RWPE2 (cell line): ENCODE measurements at regions not wholly inside any gene's neighbourhood (a gene's known extent, or its start where the extent isn't known, plus 50 kb on each side); places are given as distances from the start of the nearest gene placed in this dataset.

Experiments used
- ATAC-seq: fragments of 200-7000 bp; cut with Tn5 transposase; 3 replicates; pipeline ENCODE4 v1.9.1; 2021; ENCODE audit warnings: low read depth
- DNase-seq: peaks from one replicate; pipeline ENCODE4 v3.0.0-alpha.2; 2020; ENCODE audit warnings: low spot score
- H3K27ac ChIP-seq: fragments of 450-650 bp; 2 replicates; pipeline ENCODE4 v1.5.1; 2017; ENCODE audit warnings: mild to moderate bottlenecking; ENCODE audit not compliant: poor library complexity, severe bottlenecking
- H3K27me3 ChIP-seq: fragments of 250-450 bp; sonication (Bioruptor Pico); 2 replicates; pipeline ENCODE4 v1.5.1; 2021; ENCODE audit warnings: mild to moderate bottlenecking, moderate library complexity; ENCODE audit not compliant: insufficient read depth, poor library complexity, severe bottlenecking
- H3K36me3 ChIP-seq: fragments of 250-450 bp; sonication (Bioruptor Pico); 2 replicates; pipeline ENCODE4 v1.5.1; 2020; ENCODE audit warnings: low read depth, mild to moderate bottlenecking, moderate library complexity
- H3K4me1 ChIP-seq: fragments of 250-450 bp; sonication (Bioruptor Pico); 2 replicates; pipeline ENCODE4 v1.5.1; 2021; ENCODE audit warnings: mild to moderate bottlenecking, moderate library complexity; ENCODE audit not compliant: insufficient read depth, poor library complexity, severe bottlenecking
- H3K4me3 ChIP-seq: fragments of 250-450 bp; sonication (Bioruptor Pico); 2 replicates; pipeline ENCODE4 v1.5.1; 2021; ENCODE audit warnings: mild to moderate bottlenecking, moderate library complexity; ENCODE audit not compliant: severe bottlenecking
- H3K9me3 ChIP-seq: fragments of 250-450 bp; sonication (Bioruptor Pico); 2 replicates; pipeline ENCODE4 v1.5.1; 2021; ENCODE audit warnings: mild to moderate bottlenecking, moderate library complexity; ENCODE audit not compliant: severe bottlenecking
- TF ChIP-seq, protein P1 (sequence below): fragments of 450-650 bp; IDR thresholded peaks from one replicate; pipeline ENCODE4 v1.5.1; 2017; ENCODE audit warnings: mild to moderate bottlenecking, moderate library complexity; ENCODE audit not compliant: poor library complexity, severe bottlenecking

DNA sequence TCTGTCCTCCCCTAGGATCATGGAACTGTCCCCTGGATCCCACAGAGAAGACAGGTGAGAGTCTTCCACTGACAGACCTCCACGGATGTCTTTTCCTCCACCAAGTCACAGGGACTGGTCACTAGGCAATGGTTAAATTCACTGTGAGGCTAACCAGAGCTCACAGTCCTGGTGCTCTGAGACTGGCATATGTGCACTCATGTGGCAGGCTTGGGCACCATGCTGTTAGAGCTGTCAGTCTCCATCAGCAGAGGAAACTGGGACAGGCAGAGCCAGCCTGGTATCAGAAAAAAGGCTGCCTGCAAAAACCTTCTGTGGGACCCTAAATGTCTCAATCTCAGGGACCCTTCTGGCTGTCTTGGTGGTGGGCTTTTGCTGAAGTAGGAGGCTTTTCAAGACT lies 318.9 kb upstream of the TSPY4 start:
- Histone ChIP-seq H3K4me3 (no peak overlapping the region), H3K27me3 (no peaks in the 10 kb centered on the region), H3K27ac (no peak overlapping the region), H3K9me3 (no peaks in the 10 kb centered on the region), H3K4me1 (no peaks in the 10 kb centered on the region), H3K36me3 (no peaks in the 10 kb centered on the region)
- no peak for DNase-seq
- ATAC-seq: no peak
- TF ChIP-seq, protein P1, sequence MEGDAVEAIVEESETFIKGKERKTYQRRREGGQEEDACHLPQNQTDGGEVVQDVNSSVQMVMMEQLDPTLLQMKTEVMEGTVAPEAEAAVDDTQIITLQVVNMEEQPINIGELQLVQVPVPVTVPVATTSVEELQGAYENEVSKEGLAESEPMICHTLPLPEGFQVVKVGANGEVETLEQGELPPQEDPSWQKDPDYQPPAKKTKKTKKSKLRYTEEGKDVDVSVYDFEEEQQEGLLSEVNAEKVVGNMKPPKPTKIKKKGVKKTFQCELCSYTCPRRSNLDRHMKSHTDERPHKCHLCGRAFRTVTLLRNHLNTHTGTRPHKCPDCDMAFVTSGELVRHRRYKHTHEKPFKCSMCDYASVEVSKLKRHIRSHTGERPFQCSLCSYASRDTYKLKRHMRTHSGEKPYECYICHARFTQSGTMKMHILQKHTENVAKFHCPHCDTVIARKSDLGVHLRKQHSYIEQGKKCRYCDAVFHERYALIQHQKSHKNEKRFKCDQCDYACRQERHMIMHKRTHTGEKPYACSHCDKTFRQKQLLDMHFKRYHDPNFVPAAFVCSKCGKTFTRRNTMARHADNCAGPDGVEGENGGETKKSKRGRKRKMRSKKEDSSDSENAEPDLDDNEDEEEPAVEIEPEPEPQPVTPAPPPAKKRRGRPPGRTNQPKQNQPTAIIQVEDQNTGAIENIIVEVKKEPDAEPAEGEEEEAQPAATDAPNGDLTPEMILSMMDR: no peak

DNA sequence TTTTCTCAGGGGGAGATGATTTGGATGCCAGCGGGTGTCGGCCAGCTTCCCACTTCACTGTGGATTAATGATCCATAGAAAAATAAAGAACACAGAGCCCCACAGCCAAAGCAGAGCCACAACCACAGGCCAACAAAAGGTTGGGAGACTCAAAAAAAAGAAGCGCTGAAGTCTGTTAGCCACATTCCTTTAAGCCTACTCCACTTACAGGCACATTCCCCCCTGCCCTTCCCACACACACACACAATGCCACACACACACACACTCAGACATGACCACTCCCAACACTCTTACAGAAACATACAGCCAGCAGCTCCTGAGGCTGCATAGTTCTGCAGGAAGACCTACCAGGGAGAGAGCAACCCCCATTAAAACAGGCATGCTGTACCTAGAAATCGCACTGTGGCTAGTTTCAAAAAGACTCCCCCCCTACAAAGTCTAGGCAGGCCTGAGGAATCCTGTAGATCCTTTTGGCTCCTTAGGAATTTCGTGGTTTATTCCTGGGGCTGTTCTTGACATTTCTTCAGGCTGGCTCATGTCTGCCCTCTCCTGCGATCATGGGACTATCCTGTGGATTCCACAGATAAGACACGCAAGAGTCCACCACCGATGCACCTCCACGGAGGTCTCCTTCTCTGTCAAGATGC lies 309.4 kb upstream of the TSPY4 start:
- DNase-seq (no peak), ATAC-seq (no peak)
- H3K4me3 ChIP-seq: no peak overlapping the region
- no peaks in the 10 kb centered on the region for H3K4me1 ChIP-seq
- no peaks in the 10 kb centered on the region for H3K36me3 ChIP-seq
- TF ChIP-seq, protein P1: no peak
- H3K9me3 ChIP-seq: no peaks in the 10 kb centered on the region
- no peaks in the 10 kb centered on the region for H3K27me3 ChIP-seq
- H3K27ac ChIP-seq: no peak overlapping the region

DNA sequence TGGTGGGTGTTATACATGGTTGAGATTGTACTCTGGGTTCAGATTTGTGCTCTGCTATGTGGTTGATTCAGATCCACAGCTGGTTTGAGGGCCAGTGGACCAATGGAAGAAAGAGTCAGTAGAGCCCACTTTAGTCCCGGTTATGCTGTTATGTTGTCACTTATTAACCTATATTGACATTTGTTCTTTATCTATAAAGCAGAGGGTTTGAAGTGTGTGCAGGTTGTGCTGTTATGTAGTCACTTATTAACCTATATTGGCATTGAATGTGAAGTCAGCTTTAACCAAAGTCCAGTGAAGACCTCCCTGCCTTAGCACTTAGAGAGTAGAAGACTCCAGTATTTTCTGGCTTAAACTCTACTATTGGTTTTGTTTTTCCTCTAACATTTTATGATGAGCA lies 307.3 kb upstream of the TSPY4 start:
- DNase-seq (no peak), ATAC-seq (no peak)
- Histone ChIP-seq H3K27ac (no peak overlapping the region), H3K36me3 (no peaks in the 10 kb centered on the region), H3K4me3 (no peak overlapping the region), H3K27me3 (no peaks in the 10 kb centered on the region), H3K4me1 (no peaks in the 10 kb centered on the region), H3K9me3 (no peaks in the 10 kb centered on the region)
- TF ChIP-seq, protein P1: no peak

DNA sequence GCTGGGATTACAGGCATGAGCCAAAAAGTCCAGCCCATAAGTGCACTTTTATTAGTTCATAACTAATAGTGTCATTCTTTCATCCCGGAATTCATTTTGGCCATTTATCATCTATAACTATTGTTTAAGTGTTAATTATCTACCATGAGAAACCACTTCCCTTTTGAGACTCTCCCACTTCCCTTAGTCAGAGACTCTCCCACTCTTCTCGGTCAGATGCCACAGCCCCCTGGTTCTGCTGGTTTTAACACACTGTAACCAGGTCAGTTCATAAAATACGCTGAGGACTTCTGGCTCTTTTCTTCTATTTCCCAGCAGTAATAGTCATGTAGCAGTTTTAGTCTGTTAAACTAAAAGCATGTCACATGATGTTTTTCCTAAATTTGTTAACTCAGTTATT lies 303.0 kb upstream of the TSPY4 start:
- Histone ChIP-seq H3K27me3 (no peaks in the 10 kb centered on the region), H3K9me3 (no peaks in the 10 kb centered on the region), H3K4me3 (no peak overlapping the region), H3K4me1 (no peaks in the 10 kb centered on the region), H3K36me3 (no peaks in the 10 kb centered on the region), H3K27ac (no peak overlapping the region)
- TF ChIP-seq, protein P1: no peak
- ATAC-seq: no peak
- DNase-seq: no peak

DNA sequence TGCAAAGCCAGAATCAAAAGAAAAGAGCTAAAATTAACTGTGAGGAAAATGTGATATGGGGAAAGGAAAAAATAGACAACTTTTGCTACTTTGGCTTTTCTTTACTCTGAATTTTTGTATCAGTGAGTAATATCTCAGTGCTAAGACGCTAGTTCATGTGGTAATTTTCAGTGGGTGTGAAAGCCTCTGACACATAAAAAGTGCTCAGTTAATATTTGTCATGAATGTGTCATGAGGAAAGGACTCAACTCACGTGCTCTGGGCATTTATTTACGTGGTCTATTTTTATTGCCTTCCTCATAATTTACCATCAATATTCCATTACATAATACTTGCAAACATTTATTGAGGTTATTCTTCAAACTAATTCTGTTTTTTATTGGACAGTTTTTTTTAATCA lies 302.0 kb upstream of the TSPY4 start:
- no peaks in the 10 kb centered on the region for H3K36me3 ChIP-seq
- no peak overlapping the region for H3K27ac ChIP-seq
- no peaks in the 10 kb centered on the region for H3K27me3 ChIP-seq
- H3K9me3 ChIP-seq: no peaks in the 10 kb centered on the region
- no peak for DNase-seq
- no peak overlapping the region for H3K4me3 ChIP-seq
- no peaks in the 10 kb centered on the region for H3K4me1 ChIP-seq
- no peak for ATAC-seq
- TF ChIP-seq, protein P1: no peak
